ENCODE measurements at regions not wholly inside any gene's neighbourhood (a gene's known extent, or its start where the extent isn't known, plus 50 kb on each side); places are given as distances from the start of the nearest gene placed in this dataset.
"Not testable (repeated sequence)": the region's sequence is repeated elsewhere in the genome, so short reads cannot be mapped to it uniquely, and the experiment has no call there.

- no peak for DNase-seq (ENCODE audit: low spot score)
Measured at GRCh38 chr20:1845163-1845523, 50.1 kb upstream of the SIRPA start.

GRCh38 chr20:1844325-1845162 lies 50.7 kb upstream of the SIRPA start:
- peak; percentile 75 for DNase-seq (ENCODE audit: low spot score)

DNA sequence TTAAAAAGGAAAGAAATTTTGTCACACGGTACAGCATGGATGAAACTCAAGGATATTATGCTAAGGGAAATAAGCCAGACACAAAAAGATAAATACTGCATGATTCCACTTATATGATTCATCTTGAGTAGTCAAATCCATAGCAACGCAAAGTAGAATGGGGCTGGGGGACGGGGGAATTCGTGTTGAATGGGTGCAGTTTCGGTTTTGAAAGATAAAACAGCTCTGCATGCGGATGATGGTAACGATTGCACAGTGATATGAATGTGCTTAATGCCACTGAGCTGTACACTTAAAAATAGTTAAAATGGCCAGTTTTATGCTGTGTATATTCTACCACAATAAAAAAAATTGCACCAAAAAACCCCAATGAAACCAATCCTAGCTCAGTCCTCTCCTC lies 52.9 kb upstream of the SIRPA start:
- DNase-seq (ENCODE audit: low spot score) = no peak

- DNase-seq (ENCODE audit: low spot score) = no peak
Measured at GRCh38 chr20:1841554-1842140, 53.6 kb upstream of the SIRPA start.

GRCh38 chr20:1840817-1841553 lies 54.2 kb upstream of the SIRPA start:
- no peak for DNase-seq (ENCODE audit: low spot score)

DNA sequence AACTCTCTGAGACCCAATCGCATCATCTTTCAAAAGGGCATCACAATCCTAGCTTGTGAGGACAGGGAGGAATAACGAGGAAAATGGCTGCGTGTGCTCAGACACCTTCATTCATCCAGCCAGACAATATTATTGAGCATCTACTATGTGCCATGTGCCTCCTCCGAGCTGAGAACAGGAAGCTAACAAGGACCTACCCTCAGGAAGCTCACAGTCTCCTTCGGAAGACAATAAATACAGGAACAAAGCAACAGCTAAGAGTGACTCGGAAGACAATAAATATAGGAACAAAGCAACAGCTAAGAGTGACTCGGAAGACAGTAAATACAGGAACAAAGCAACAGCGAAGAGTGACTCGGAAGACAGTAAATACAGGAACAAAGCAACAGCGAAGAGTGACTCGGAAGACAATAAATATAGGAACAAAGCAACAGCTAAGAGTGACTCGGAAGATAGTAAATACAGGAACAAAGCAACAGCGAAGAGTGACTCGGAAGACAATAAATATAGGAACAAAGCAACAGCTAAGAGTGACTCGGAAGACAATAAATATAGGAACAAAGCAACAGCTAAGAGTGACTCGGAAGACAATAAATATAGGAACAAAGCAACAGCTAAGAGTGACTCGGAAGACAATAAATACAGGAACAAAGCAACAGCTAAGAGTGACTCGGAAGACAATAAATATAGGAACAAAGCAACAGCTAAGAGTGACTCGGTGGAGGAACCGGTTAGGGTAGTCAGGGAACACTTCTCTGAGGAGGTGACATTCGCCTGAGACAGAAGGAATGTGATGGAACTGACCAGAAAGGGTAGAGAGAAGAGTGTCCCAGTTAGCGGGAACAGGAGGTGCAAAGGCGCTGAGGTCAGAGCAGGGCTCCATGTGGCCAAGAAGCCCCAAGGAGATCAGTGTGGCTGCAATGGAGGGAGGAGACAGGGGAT lies 55.6 kb upstream of the SIRPA start:
- not testable (repeated sequence) for DNase-seq (ENCODE audit: low spot score)

DNA sequence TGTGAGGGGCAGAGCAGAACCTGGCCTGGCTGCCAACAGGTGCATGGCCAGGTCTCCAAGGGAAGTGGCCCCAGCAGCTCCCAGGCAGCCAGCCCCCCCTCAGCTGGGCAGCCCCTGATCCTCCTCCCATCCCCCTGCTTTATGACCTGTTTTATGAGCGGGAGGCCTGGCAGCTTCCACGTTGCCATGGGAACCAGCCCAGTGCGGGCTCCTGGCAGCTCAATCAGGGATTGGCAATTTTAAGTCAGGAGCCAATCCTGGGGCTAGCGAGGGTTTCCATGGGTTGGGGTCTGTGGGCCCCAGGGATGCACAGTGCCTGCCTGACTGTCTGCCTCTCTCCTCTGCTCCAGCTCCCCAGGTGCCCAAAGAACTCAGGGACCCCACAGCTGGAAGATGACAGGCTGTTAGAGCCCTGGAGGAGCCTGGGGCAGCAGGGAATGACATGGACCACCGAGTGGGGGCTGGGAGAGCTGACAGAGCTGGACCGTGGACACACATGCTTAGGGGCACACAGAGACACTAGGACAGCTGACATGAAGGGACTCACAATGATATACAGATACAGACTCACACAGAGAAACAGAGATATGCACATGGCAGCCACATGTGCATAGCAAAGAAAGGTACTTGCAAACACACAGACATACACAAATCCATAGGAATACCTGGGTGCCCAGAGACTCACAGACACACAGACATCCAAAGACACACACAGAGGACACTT lies 56.5 kb upstream of the SIRPA start:
- DNase-seq (ENCODE audit: low spot score) = no peak

DNA sequence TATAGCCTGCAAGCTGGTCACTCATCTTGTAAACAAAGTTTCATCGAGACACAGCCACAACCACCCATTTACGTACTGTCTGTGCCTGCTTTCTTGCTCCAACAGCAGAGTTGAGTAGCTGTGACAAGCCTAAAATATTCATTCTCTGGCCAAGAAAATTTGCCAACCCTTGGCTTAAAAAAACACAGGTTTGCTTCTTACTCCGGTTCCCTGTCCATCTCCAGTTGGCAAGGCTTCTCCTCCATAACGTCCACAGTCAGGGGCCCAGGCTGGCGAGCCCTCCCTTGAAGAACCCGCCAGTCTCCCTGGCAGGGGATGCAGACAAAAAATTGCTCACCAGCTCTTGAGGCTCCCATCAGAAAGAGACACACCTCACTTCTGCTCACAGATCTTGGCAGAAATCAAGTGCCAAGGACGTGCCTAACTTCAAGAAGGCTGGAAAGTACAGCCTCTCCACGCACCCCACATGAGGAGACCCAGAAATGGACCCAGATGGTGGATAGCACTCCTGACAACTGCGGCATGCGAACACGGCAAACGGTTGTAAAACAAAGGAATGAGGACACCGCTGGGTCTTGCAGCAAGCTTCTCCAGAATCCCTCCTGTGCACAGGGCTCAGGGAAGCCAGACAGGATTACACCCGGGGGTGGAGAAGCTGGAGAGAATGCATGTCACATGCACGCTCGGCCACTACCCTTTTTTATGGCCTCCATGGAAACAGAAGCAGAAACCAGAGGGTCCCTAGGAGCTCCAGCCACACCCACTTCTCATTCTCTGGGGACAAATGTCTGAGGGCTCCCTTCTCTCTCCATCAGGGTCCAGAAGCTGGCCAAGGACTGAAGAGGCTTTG lies 59.8 kb upstream of the SIRPA start:
- DNase-seq (ENCODE audit: low spot score) = no peak

GRCh38 chr20:1833728-1834726 lies 61.2 kb upstream of the SIRPA start:
- no peak for DNase-seq (ENCODE audit: low spot score)

GRCh38 chr20:1833216-1833615 lies 62.0 kb upstream of the SIRPA start:
- DNase-seq (ENCODE audit: low spot score) = no peak

DNA sequence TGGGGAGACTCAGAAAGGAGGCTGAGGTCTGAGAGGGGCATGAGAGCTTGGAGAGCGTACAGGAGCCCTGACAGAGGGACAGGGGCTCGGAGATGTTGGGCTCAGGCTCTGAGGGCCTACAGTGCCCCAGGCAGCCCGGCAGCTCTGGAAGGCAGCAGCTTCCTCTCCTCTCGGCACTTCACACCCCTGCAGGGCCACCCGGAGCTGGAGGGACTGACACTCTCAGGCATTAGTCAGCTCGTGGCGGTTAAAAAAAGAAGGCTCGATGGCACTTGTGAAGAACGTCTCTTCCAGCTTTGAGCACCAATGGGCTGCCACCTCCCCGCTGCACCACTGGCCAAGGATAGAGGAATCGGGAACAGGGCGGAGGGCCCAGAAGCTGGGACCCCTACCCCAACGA lies 62.6 kb upstream of the SIRPA start:
- no peak for DNase-seq (ENCODE audit: low spot score)

DNA sequence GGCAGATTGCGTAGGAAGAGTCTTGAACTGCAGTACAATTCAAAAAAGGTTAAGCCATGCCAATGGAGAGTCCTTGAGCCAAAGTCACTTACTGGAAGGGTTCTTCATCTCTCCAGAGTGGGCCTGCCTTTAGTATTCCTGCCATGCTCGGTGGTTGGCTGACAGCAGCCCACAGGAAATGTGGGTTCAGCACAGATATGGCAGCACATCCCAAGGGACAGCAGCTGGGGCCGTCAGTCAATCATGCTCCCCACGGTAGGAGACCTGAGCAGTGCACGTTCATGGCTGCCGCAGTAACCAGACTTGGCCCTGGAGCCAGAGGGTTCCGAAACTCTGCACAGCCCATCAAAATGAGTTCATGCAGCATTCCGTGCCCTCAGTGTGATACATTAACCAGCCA lies 63.6 kb upstream of the SIRPA start:
- DNase-seq (ENCODE audit: low spot score) = no peak

- DNase-seq (ENCODE audit: low spot score) = no peak
Measured at GRCh38 chr20:1831096-1831495, 64.1 kb upstream of the SIRPA start.

GRCh38 chr20:1830240-1830639 lies 65.0 kb upstream of the SIRPA start:
- DNase-seq (ENCODE audit: low spot score) = no peak

- no peak for DNase-seq (ENCODE audit: low spot score)
Measured at GRCh38 chr20:1829531-1829930, 65.7 kb upstream of the SIRPA start.

DNA sequence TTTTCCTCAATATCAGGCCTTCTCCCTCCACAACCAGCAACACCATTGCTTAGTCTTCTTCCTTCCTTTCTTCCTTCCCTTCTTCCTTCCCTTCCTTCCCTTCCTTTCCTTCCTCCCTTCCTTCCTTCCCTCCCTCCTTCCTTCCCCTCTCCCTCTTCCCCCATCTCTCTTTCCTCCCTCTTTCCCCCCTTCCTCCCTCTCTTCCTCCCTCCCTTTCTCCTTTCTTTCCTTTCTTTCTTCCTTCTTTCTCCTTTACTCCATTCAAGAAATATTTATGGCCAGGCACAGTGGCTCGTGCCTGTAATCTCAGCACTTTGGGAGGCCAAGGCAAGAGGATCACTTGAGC lies 66.4 kb upstream of the SIRPA start:
- DNase-seq (ENCODE audit: low spot score) = no peak

DNA sequence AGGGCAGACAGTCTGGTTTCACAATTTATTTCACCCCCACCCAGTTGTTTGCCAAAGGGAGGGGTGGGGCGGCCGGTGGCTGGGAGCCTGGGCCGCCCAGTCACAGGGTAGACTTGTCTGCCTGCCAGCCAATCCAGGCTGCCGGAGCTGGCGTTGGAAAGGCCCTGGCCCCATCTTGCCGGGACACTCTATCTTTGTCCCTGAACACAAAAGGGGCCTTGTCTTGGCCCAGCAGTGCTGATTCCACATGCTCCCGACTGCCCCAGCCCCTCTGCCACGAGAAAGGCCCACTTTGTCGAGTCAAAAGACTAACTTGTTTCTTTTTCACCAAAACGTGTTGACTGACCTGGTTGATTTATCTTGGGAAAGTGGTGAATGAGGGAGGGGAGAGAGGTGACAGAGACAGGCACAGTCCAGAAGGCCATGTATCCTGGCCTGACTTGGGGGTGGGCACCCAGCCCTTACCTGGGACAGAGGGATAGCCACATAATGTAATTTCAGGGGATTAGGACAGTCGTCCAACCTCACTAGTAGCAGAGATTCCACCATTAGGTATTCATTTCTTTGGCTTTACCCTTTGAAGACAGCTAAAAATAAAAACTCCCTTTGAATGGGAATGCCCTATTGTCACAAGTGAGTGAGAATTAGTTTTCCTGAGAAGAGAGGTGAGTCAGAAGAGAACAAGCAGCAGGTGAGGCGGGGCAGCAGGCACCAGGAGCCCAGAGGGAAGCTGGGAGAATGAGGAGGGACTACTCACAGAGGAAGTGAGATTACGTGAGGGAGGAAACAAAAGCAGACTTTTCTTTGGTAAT lies 67.0 kb upstream of the SIRPA start:
- DNase-seq (ENCODE audit: low spot score) = no peak

- DNase-seq (ENCODE audit: low spot score) = no peak
Measured at GRCh38 chr20:1827510-1827973, 67.7 kb upstream of the SIRPA start.
